Bronchial epithelial cell (primary cell): ENCODE measurements at regions not wholly inside any gene's neighbourhood (a gene's known extent, or its start where the extent isn't known, plus 50 kb on each side); places are given as distances from the start of the nearest gene placed in this dataset.

Source experiments
- DNase-seq: peaks from one replicate; pipeline ENCODE4 v3.0.0-alpha.2; 2010; ENCODE audit warnings: low read depth
- FAIRE-seq: peaks from 2 replicates; lab custom pipeline; 2011; peaks lifted over from hg19 to GRCh38; lab: Jason Lieb, UNC
- H3K27me3 ChIP-seq: 2 replicates; pipeline ENCODE4 v1.5.1; 2011; ENCODE audit warnings: low read length; ENCODE audit not compliant: control insufficient read depth, insufficient read depth
- H3K36me3 ChIP-seq: 2 replicates; pipeline ENCODE4 v1.5.1; 2011; ENCODE audit warnings: low read length; ENCODE audit not compliant: control insufficient read depth, insufficient read depth
- H3K4me3 ChIP-seq: 2 replicates; pipeline ENCODE4 v1.5.1; 2011; ENCODE audit warnings: mild to moderate bottlenecking, low read depth, low read length, control low read depth
- TF ChIP-seq, protein P1 (sequence below): IDR thresholded peaks from 2 replicates; pipeline ENCODE4 v1.5.1; 2011; ENCODE audit warnings: mild to moderate bottlenecking, moderate library complexity, low read length, control low read depth, inconsistent platforms; ENCODE audit not compliant: insufficient read depth, severe bottlenecking

DNA sequence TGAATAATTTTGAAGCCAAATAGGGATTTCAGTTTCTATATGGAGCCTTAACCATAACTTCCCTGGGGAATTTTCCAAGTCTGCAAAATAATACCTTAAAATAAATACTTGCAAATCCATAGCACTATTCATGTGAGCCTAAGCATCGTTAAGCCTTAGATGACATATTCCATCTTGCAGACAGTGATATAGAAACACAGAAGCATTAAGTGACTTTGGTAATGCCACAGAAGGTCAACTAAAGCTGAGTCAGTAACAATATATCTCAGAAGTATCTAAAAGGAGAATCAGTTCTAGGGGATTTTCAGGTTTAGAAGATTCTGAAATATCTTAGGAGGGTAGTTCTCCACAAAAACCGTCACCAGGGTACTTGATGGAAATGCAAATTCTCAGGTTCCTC lies 163.4 kb upstream of the COL1A2 start:
- no peaks in the 10 kb centered on the region for H3K36me3 ChIP-seq
- no peak for DNase-seq

DNA sequence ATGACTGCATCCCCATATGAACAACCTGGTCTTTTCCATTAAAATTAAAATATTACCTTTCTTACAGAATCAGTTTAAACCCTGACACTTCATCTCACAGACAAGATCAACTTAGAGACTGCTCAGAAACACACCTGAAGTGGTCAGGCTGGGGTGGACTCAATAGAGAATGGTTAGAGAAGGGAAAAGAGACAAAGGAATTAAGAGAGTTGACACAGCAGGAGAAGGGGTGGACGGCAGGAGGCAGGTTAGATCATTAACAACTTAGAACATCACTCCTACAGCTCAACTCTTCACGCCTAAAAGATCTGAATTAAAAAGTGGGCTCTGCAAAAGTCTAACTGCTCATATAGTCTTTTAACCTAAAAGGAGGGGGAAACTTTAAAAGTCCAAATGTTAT lies 157.7 kb upstream of the COL1A2 start:
- FAIRE-seq = no peak
- Histone ChIP-seq H3K27me3 (no peaks in the 10 kb centered on the region), H3K4me3 (no peak overlapping the region), H3K36me3 (no peaks in the 10 kb centered on the region)
- TF ChIP-seq, protein P1, sequence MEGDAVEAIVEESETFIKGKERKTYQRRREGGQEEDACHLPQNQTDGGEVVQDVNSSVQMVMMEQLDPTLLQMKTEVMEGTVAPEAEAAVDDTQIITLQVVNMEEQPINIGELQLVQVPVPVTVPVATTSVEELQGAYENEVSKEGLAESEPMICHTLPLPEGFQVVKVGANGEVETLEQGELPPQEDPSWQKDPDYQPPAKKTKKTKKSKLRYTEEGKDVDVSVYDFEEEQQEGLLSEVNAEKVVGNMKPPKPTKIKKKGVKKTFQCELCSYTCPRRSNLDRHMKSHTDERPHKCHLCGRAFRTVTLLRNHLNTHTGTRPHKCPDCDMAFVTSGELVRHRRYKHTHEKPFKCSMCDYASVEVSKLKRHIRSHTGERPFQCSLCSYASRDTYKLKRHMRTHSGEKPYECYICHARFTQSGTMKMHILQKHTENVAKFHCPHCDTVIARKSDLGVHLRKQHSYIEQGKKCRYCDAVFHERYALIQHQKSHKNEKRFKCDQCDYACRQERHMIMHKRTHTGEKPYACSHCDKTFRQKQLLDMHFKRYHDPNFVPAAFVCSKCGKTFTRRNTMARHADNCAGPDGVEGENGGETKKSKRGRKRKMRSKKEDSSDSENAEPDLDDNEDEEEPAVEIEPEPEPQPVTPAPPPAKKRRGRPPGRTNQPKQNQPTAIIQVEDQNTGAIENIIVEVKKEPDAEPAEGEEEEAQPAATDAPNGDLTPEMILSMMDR = no peak
- DNase-seq = no peak

More for the DNA sequence above, 163.4 kb upstream of the COL1A2 start:
- H3K4me3 ChIP-seq = no peak overlapping the region
- no peak for FAIRE-seq
- H3K27me3 ChIP-seq = no peaks in the 10 kb centered on the region
- TF ChIP-seq, protein P1 = no peak

DNA sequence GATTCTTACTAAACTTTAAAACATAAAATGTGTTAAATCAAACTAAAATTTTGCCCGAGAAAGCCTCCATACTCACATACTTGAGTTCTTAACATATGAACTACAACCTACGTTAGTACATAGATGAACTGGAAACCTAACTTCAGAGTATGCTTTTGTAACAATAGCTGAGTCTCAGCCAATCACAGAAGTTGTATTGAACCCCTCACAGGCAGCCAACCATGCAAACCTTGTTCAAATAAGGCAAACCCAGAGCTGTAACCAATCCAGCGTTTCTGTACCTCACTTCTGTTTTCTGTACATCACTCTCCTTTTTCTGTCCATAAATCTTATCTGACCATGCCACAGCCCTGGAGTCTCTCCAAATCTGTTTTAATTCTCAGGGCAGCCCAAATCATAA lies 157.3 kb upstream of the COL1A2 start:
- no peak for DNase-seq
- TF ChIP-seq, protein P1 = no peak
- Histone ChIP-seq H3K4me3 (no peak overlapping the region), H3K36me3 (no peaks in the 10 kb centered on the region), H3K27me3 (no peaks in the 10 kb centered on the region)
- no peak for FAIRE-seq

DNA sequence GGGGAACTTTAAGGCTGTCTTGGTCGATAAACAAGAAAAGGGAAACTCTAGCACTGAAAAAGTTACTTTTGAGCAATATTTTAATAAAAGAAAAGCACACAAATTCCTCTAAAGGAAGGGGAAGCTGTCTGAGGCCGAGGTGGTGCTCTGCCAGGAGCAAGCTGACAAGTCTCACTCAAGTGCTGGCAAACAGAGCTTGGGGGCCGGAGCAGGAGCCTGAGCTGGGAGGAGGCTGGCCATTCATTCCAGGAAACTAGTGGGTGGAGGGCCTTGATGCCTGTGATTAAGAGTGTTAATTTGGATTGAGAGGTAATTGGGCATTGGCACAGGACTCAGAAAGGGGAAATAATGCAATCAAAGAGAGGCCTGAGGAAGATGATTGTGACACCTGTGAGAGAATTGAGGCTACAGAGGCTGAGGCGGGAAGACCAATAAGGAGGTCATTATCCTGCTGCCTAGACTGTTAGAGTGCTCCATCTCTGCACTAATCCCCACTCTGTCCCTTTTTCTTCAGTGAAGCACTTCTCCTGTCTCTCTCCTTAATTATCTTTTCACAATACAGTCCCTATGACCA lies 154.9 kb upstream of the COL1A2 start:
- H3K27me3 ChIP-seq = no peaks in the 10 kb centered on the region
- no peaks in the 10 kb centered on the region for H3K36me3 ChIP-seq
- DNase-seq (no peak), FAIRE-seq (no peak)
- H3K4me3 ChIP-seq = no peak overlapping the region
- TF ChIP-seq, protein P1 = no peak

DNA sequence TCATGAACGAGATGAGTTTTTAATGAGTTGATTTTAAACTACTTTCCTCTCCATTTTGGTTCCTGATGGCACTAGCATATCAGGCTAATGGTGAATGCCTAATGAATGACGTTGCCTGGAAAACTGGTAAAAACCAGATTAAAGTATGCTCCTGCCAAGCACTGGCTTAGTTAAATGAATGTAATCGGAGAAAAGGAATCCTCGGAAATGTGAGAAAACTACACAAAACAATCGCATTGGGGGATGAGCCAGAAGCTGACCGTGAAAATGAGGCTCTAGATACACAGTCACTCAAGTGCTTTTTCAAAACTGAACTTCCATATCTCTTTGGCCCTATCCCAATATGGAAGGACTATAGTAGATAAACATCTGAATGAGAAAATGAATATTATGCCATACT lies 153.8 kb upstream of the COL1A2 start:
- Histone ChIP-seq H3K4me3 (no peak overlapping the region), H3K27me3 (no peaks in the 10 kb centered on the region), H3K36me3 (no peaks in the 10 kb centered on the region)
- TF ChIP-seq, protein P1 = no peak
- DNase-seq (no peak), FAIRE-seq (no peak)

DNA sequence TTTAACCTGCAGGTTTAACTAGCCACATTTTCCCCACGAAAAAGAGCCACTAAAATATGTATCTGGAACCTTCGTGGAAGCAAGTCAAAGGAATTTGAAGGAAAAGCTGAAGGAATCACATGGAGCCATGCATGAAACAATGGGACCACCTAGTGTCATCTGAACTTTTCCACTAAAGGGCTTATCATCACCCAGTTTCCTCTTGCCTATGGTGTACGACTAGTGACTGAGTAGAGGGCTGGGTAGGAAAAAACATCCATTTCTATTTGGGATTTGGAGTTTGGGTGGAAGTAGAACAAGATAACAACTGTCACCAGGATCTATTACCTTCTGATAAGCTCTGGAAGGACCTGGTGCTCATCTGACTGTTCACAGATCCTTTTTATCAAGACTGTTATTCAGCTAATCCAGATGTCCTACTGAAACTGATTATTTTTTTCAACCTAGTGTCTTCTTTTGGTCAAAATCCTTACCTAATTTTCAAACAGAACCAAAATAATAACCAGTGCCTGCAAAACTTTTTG lies 153.2 kb upstream of the COL1A2 start:
- H3K4me3 ChIP-seq = no peak overlapping the region
- H3K27me3 ChIP-seq = no peaks in the 10 kb centered on the region
- DNase-seq (no peak), FAIRE-seq (no peak)
- no peaks in the 10 kb centered on the region for H3K36me3 ChIP-seq
- TF ChIP-seq, protein P1 = no peak
